T-helper 2 cell (primary cell): ENCODE measurements at regions not wholly inside any gene's neighbourhood (a gene's known extent, or its start where the extent isn't known, plus 50 kb on each side); places are given as distances from the start of the nearest gene placed in this dataset.
"Not testable (repeated sequence)": the region's sequence is repeated elsewhere in the genome, so short reads cannot be mapped to it uniquely, and the experiment has no call there.

Experiments
- DNase-seq, 5 experiments: peaks; one replicate each; pipeline versions ENCODE4 v3.0.0 to v3.0.0-alpha.2; 2012 to 2022

GRCh38 chr14:97760050-97760449, 962.9 kb downstream of the VRK1 start:
- DNase-seq = no peak

DNA sequence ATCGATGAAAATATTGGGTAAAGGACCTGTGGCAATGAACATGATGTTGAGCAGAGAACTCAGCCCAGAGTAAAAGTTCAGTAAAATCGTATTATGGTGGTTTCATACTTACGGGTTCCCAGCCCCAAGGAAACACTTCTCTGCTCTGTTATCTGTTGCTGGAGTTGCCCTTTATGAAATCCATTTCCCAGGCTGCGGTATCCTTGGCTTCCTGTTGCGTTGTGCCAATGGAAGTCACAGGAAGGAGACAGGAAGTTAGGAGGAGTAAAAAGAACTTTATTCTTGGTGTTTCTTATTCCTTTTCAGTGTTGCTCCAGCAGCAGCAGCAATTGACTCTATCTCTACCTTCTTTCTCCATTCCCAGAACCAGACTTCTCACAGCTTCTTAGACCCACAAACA, 965.2 kb downstream of the VRK1 start:
- DNase-seq = no peak

- no peak for DNase-seq
Observed at GRCh38 chr14:97771340-97772045, 974.3 kb downstream of the VRK1 start.

DNA sequence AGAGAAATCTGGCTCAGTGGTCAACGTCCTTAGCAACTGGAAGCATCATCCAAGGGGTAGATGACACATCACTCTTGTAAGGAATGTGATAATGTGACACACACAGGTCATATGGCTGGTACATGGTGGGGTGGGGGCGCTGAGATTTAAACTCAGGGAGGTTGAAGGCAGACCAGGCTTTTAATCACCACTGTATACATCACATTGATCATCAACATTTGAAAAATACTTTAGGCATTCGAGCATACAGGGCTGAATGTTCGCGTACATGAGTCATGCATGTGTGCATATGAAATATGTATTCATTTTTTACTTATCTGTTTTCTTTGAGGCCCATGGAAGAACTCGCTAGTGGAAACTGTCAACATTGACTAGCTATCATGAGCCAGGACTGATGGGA, 976.4 kb downstream of the VRK1 start:
- DNase-seq = no peak

- peak in 1 of 5 experiments; percentile 30 for DNase-seq
Observed at GRCh38 chr14:97776890-97777558, 979.8 kb downstream of the VRK1 start.

GRCh38 chr14:97777622-97778355, 980.6 kb downstream of the VRK1 start:
- DNase-seq = peak in 1 of 5 experiments; percentile 11

GRCh38 chr14:97779140-97779539, 982.0 kb downstream of the VRK1 start:
- no peak for DNase-seq

GRCh38 chr14:97780804-97781203, 983.6 kb downstream of the VRK1 start:
- DNase-seq = no peak

DNA sequence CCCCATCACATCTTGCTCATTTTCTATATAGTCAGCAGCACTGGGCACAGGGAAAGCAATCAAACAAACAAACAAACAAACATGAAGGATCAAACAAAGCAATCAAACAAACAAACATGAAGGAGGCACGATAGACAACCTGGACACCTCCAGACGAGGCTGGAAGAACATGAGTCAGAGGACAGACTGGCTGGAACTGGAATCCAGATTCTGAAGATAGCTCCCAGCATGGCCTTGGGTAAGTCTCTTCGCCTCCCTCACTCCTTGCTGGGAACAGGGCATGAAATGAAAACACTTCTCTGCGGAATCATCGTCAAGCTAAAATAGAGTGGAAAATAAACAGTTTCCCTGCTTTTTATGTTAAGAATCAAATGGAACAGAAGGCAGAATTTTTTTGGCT, 984.8 kb downstream of the VRK1 start:
- no peak for DNase-seq

- no peak for DNase-seq
Observed at GRCh38 chr14:97782871-97783414, 985.8 kb downstream of the VRK1 start.

- peak in 1 of 5 experiments; percentile 30 for DNase-seq
Observed at GRCh38 chr14:97785495-97785894, 988.3 kb downstream of the VRK1 start.

- no peak for DNase-seq
Observed at GRCh38 chr14:97788364-97788763, 991.2 kb downstream of the VRK1 start.

- peak in 1 of 5 experiments; percentile 34 for DNase-seq
Observed at GRCh38 chr14:97788846-97789526, 991.8 kb downstream of the VRK1 start.

GRCh38 chr14:97791072-97791471, 993.9 kb downstream of the VRK1 start:
- DNase-seq = no peak

GRCh38 chr14:97791906-97792305, 994.7 kb downstream of the VRK1 start:
- no peak for DNase-seq

DNA sequence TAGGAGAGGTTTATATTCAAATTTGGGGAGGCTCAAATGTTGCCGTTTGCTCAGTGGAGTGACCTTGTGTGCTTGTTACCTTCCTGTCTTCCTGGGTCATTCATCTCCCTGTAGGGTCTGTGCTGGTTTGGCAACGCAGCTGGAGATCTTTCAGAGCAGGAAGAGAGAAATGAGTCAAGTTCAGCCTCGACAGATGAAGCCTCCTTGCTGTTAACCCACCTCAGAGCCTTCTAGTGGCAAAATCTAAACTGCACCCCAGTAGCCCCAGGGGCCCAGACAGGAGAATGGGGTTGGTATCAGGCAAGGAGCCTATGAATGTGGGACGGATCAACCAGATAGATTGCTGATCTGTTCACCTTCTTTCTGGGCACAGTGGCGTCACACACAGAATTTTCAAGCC, 999.3 kb downstream of the VRK1 start:
- peak in 1 of 5 experiments; percentile 79 for DNase-seq

DNA sequence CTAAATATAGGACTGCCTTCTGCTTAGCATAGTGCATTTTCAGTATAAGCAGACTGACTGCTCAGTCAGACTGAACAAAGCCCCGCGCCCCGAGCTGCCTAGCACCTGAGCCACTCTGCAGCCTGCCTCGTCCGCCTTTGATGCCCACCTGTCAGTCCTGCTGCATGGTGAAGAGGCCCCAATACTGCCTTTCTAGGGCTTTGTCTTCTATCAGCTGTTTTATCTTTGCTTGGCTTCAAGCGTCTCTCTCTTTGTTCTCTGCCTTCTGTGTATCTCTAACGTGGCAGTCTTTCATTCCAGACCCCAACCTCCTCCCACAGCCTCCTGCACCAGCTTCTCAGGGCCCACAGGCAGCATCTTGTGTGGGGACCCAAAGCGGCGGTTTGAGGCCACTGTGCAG, 1001.0 kb downstream of the VRK1 start:
- no peak for DNase-seq

GRCh38 chr14:97802430-97803373, 1005.5 kb downstream of the VRK1 start:
- DNase-seq = no peak

DNA sequence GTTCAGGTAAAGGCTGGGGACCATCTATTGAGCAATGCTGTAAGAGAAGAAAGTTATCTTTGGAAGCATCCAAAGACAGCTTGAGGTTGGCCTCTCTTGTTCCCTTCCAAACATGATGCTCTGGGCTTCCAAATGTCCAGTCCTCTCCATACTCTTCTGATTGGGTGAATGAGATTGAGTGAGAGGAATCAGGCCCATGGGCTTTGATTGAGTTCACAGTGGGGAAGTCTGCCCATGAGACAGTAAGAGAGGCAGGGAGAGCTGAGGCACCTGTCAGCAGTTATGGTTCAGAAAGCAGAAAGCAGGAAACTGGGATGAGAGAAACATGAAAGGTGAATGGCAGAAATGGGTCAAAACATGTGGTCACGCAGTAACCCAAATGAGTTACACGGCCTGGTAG, 1006.9 kb downstream of the VRK1 start:
- DNase-seq = no peak

DNA sequence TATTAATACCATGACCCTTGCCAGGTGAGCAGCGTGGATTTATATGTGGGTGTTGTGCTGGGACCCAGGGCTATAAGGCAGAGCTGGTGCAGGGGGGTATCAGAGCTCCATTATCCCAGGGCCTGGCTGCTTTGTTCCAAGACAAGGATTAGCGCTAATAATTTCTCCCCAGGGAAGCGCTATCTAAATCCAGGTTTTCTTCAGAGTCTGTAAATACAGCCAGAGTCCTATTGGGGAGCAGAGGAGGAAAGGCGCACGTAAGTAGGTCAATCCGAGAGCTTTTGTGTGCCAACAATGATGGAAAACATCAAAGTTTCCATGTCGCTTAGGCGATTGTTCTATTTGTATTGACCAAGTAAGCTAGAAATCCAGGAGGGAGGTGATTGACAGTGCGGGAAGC, 1009.7 kb downstream of the VRK1 start:
- DNase-seq = no peak

DNA sequence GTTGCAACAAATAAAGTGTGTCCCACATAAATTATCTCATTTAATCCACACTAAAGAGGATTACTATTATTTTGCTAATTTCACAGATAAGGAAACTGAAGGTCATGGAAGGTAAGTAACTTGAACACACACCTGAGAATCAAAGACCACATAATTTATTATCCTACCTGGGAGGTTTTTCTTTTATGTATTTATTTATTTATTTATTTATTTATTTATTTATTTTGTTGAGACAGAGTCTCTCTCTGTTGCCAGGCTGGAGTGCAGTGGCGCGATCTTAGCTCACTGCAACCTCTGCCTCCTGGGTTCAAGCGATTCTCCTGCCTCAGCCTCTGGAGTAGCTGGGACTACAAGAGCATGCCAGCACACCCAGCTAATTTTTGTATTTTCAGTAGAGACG, 1011.4 kb downstream of the VRK1 start:
- DNase-seq = not testable (repeated sequence)

DNA sequence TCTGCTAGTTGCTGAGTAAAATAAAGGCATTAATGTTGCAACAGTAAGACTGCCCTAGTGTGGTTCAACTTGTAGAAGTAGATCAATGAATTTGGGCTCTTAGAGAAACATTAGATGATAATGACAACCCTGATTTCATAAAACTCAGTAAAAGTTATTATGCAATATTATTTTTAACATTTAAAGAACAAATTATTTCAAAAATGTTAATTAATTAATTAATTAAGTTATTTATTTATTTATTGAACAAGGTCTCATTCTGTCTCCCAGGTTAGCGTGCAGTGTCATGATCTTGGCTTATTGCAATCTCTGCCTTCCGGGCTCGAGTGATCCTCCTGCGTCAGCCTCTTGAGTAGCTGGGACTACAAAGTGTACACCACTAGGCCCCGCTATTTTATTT, 1016.4 kb downstream of the VRK1 start:
- DNase-seq = no peak
